Embryonic facial prominence (tissue), 1 donor: ENCODE measurements at regions not wholly inside any gene's neighbourhood (a gene's known extent, or its start where the extent isn't known, plus 50 kb on each side); places are given as distances from the start of the nearest gene placed in this dataset.

Source experiments
- DNase-seq: peaks from one replicate; pipeline ENCODE4 v3.0.0-alpha.2; 2016; ENCODE audit errors: extremely low spot score

GRCh38 chr11:45089676-45090499, 56.6 kb upstream of the PRDM11 start:
- no peak for DNase-seq

GRCh38 chr11:45090607-45091006, 55.8 kb upstream of the PRDM11 start:
- DNase-seq = no peak

GRCh38 chr11:45091563-45092403, 54.7 kb upstream of the PRDM11 start:
- DNase-seq = no peak

- DNase-seq = no peak
Measured at GRCh38 chr11:45092404-45092785, 54.0 kb upstream of the PRDM11 start.

GRCh38 chr11:45092901-45093760, 53.3 kb upstream of the PRDM11 start:
- DNase-seq = no peak

- DNase-seq = no peak
Measured at GRCh38 chr11:45093761-45094455, 52.5 kb upstream of the PRDM11 start.

GRCh38 chr11:45094958-45095690, 51.3 kb upstream of the PRDM11 start:
- no peak for DNase-seq

- DNase-seq = no peak
Measured at GRCh38 chr11:45095691-45096010, 50.8 kb upstream of the PRDM11 start.

- no peak for DNase-seq
Measured at GRCh38 chr11:45096636-45097035, 49.8 kb upstream of the PRDM11 start.
